Lower leg skin (tissue), 3 donors: ENCODE measurements at regions not wholly inside any gene's neighbourhood (a gene's known extent, or its start where the extent isn't known, plus 50 kb on each side); places are given as distances from the start of the nearest gene placed in this dataset.

Experiments used
- POLR2A ChIP-seq, 2 donors: fragments of 450-650 bp; IDR thresholded peaks; one replicate each; pipeline ENCODE4 v1.6.1; 2016 to 2017; ENCODE audit warnings: antibody characterized with exemption in 2 of 2, mild to moderate bottlenecking in 1 of 2, moderate library complexity in 1 of 2
- TF ChIP-seq, protein P1 (sequence below), 3 donors: fragments of 450-650 bp; IDR thresholded peaks; one replicate each; pipeline ENCODE4 v1.5.1; 2016; ENCODE audit warnings: antibody characterized with exemption in 3 of 3, mild to moderate bottlenecking in 3 of 3, moderate library complexity in 2 of 3

DNA sequence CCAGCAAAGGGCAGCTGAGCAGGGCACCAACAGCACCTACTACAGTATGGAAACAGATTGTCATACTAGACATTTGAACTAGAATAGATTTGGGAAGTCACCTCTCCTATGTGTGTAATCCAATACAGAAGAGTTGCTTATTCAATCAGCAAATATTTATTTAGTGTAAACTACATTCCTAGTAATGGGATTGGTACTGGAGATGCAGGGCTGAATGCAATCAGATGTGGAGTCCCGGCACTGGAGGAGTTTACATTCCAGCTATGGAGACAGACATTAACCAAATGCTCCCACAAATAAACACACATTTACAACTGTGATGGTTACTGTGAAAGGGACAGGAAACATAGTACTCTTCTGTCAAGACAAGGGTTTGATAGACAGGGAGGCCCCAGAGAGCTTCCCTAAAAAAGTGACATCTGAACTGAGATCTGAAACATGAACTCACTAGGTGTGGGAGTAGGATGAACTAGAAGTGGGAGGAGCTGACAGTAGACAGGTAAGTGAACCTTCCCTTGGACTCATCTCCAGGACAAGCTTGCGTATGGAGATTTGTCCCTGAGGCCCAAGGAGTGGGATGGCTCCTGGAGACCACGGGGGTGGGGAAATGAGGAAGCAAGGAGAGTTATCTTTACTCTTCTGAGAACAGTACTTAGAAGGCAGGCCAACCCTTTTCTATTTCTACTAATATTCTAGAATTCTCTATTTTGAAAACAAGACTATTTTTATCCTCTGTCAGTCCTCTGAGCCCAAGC, 420.5 kb downstream of the MAFB start:
- TF ChIP-seq, protein P1, sequence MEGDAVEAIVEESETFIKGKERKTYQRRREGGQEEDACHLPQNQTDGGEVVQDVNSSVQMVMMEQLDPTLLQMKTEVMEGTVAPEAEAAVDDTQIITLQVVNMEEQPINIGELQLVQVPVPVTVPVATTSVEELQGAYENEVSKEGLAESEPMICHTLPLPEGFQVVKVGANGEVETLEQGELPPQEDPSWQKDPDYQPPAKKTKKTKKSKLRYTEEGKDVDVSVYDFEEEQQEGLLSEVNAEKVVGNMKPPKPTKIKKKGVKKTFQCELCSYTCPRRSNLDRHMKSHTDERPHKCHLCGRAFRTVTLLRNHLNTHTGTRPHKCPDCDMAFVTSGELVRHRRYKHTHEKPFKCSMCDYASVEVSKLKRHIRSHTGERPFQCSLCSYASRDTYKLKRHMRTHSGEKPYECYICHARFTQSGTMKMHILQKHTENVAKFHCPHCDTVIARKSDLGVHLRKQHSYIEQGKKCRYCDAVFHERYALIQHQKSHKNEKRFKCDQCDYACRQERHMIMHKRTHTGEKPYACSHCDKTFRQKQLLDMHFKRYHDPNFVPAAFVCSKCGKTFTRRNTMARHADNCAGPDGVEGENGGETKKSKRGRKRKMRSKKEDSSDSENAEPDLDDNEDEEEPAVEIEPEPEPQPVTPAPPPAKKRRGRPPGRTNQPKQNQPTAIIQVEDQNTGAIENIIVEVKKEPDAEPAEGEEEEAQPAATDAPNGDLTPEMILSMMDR (IDR thresholded peaks at IDR 0.05), result no peak
- no peak for TF ChIP-seq POLR2A (IDR thresholded peaks at IDR 0.05)
